Panc1 (cell line): ENCODE measurements at regions not wholly inside any gene's neighbourhood (a gene's known extent, or its start where the extent isn't known, plus 50 kb on each side); places are given as distances from the start of the nearest gene placed in this dataset.

ENCODE experiments used
- POLR2AphosphoS5 ChIP-seq: IDR thresholded peaks from 2 replicates; pipeline ENCODE4 v1.6.1; 2012; ENCODE audit warnings: mild to moderate bottlenecking, low read depth, low read length, moderate library complexity
- TCF7L2 ChIP-seq: IDR thresholded peaks from 2 replicates; pipeline ENCODE4 v1.6.1; 2011; ENCODE audit warnings: mild to moderate bottlenecking, low read depth, low read length, inconsistent platforms
- TF ChIP-seq, protein P1 (sequence below): fragments of 450-650 bp; IDR thresholded peaks from 2 replicates; pipeline ENCODE4 v1.5.1; 2017; ENCODE audit warnings: mild to moderate bottlenecking
- TF ChIP-seq, protein P2 (sequence below), 2 experiments: IDR thresholded peaks; 2 replicates each; pipeline ENCODE4 v1.6.1; 2011 to 2012; ENCODE audit warnings: low read depth in 2 of 2, control low read depth in 1 of 2, low read length in 1 of 2, mild to moderate bottlenecking in 1 of 2, moderate library complexity in 1 of 2; ENCODE audit not compliant: insufficient read depth in 1 of 2

DNA sequence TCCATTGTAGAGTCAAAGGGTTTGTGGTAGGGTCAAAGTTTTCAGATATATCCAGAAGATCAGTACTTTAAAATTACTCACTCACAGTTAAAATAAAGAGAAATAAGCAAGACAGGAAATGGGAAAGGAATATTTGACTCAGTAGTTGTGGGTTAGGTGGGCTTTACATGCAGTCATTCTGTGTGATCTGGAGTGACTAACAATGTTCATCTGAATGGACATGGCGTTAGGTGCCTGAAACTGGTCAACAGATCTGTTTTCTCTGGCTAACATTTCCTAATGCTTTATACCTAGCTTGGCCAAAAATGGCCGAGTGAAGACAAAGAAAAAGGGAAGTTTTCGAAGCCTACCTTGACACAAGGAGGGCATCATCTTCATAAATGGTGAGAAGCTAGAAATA, 133.4 kb upstream of the SATB1 start:
- TF ChIP-seq, protein P1, sequence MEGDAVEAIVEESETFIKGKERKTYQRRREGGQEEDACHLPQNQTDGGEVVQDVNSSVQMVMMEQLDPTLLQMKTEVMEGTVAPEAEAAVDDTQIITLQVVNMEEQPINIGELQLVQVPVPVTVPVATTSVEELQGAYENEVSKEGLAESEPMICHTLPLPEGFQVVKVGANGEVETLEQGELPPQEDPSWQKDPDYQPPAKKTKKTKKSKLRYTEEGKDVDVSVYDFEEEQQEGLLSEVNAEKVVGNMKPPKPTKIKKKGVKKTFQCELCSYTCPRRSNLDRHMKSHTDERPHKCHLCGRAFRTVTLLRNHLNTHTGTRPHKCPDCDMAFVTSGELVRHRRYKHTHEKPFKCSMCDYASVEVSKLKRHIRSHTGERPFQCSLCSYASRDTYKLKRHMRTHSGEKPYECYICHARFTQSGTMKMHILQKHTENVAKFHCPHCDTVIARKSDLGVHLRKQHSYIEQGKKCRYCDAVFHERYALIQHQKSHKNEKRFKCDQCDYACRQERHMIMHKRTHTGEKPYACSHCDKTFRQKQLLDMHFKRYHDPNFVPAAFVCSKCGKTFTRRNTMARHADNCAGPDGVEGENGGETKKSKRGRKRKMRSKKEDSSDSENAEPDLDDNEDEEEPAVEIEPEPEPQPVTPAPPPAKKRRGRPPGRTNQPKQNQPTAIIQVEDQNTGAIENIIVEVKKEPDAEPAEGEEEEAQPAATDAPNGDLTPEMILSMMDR: no peak
- TF ChIP-seq, protein P2, sequence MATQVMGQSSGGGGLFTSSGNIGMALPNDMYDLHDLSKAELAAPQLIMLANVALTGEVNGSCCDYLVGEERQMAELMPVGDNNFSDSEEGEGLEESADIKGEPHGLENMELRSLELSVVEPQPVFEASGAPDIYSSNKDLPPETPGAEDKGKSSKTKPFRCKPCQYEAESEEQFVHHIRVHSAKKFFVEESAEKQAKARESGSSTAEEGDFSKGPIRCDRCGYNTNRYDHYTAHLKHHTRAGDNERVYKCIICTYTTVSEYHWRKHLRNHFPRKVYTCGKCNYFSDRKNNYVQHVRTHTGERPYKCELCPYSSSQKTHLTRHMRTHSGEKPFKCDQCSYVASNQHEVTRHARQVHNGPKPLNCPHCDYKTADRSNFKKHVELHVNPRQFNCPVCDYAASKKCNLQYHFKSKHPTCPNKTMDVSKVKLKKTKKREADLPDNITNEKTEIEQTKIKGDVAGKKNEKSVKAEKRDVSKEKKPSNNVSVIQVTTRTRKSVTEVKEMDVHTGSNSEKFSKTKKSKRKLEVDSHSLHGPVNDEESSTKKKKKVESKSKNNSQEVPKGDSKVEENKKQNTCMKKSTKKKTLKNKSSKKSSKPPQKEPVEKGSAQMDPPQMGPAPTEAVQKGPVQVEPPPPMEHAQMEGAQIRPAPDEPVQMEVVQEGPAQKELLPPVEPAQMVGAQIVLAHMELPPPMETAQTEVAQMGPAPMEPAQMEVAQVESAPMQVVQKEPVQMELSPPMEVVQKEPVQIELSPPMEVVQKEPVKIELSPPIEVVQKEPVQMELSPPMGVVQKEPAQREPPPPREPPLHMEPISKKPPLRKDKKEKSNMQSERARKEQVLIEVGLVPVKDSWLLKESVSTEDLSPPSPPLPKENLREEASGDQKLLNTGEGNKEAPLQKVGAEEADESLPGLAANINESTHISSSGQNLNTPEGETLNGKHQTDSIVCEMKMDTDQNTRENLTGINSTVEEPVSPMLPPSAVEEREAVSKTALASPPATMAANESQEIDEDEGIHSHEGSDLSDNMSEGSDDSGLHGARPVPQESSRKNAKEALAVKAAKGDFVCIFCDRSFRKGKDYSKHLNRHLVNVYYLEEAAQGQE (IDR thresholded peaks at IDR 0.05; ENCODE audit: insufficient read depth in 1 of 2, low read depth in 2 of 2, low read length in 1 of 2): no peak
- TF ChIP-seq POLR2AphosphoS5: no peak
- TF ChIP-seq TCF7L2: no peak
